Dedifferentiated amniotic fluid mesenchymal stem cell (primary cell): ENCODE measurements at regions not wholly inside any gene's neighbourhood (a gene's known extent, or its start where the extent isn't known, plus 50 kb on each side); places are given as distances from the start of the nearest gene placed in this dataset.

Source experiments
- DNase-seq: peaks from one replicate; pipeline ENCODE4 v3.0.0-alpha.2; 2016; ENCODE audit errors: extremely low spot score

- DNase-seq, result no peak
These were observed 1054.9 kb upstream of the NXPH2 start for GRCh38 chr2:139835101-139835500.

GRCh38 chr2:139828011-139828410 is 1047.8 kb upstream of the NXPH2 start:
- no peak for DNase-seq

GRCh38 chr2:139825726-139826125 is 1045.5 kb upstream of the NXPH2 start:
- no peak for DNase-seq

GRCh38 chr2:139819273-139819796 is 1039.1 kb upstream of the NXPH2 start:
- DNase-seq, result no peak

- DNase-seq, result no peak
These were observed 1034.3 kb upstream of the NXPH2 start for GRCh38 chr2:139814458-139814857.

GRCh38 chr2:139813340-139813739 is 1033.2 kb upstream of the NXPH2 start:
- DNase-seq, result no peak

GRCh38 chr2:139805441-139805840 is 1025.3 kb upstream of the NXPH2 start:
- DNase-seq, result no peak

GRCh38 chr2:139798391-139798790 is 1018.2 kb upstream of the NXPH2 start:
- no peak for DNase-seq

GRCh38 chr2:139790807-139791752 is 1010.9 kb upstream of the NXPH2 start:
- DNase-seq, result peak; percentile 52

- no peak for DNase-seq
These were observed 1009.9 kb upstream of the NXPH2 start for GRCh38 chr2:139790136-139790535.

- no peak for DNase-seq
These were observed 998.5 kb upstream of the NXPH2 start for GRCh38 chr2:139778732-139779131.

- no peak for DNase-seq
These were observed 993.6 kb upstream of the NXPH2 start for GRCh38 chr2:139773720-139774277.

- no peak for DNase-seq
These were observed 989.4 kb upstream of the NXPH2 start for GRCh38 chr2:139769633-139770032.

- DNase-seq, result no peak
These were observed 983.5 kb upstream of the NXPH2 start for GRCh38 chr2:139763705-139764104.

GRCh38 chr2:139759000-139759505 is 978.9 kb upstream of the NXPH2 start:
- no peak for DNase-seq

- DNase-seq, result no peak
These were observed 966.7 kb upstream of the NXPH2 start for GRCh38 chr2:139746901-139747300.

GRCh38 chr2:139744273-139744672 is 964.1 kb upstream of the NXPH2 start:
- no peak for DNase-seq

GRCh38 chr2:139742216-139743172 is 962.3 kb upstream of the NXPH2 start:
- no peak for DNase-seq

- no peak for DNase-seq
These were observed 957.5 kb upstream of the NXPH2 start for GRCh38 chr2:139737659-139738058.

- no peak for DNase-seq
These were observed 950.0 kb upstream of the NXPH2 start for GRCh38 chr2:139730197-139730596.

- no peak for DNase-seq
These were observed 941.3 kb upstream of the NXPH2 start for GRCh38 chr2:139721411-139721995.
